ENCODE measurements at regions not wholly inside any gene's neighbourhood (a gene's known extent, or its start where the extent isn't known, plus 50 kb on each side); places are given as distances from the start of the nearest gene placed in this dataset.

DNA sequence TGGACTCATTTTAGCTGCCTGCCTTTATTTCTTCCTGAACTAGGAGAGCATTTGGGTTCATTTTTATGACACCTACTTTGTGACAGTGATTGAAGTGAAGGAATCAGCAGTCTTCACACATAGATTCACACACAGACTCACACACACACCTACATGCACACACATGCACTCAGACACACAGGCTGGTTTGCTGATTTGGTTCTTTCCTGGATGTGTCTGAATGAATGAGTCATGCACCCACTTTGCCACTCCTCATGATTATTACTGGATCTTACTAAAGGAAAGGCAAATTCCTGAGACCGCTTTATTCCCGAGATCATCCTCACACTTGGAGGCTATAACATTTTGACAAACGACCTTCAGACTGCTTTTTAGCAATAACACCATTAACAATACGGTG is 529.5 kb downstream of the AGTPBP1 start:
- Histone ChIP-seq H3K9me3 (ENCODE audit: low read length) (no peaks in the 10 kb centered on the region), H3K4me2 (ENCODE audit: low read length) (no peak overlapping the region), H3K4me3 (ENCODE audit: low read length) (no peak overlapping the region), H2AFZ (ENCODE audit: low read depth, low read length) (no peak overlapping the region), H3K9ac (ENCODE audit: low read length) (no peak overlapping the region), H3K27ac (ENCODE audit: low read length) (peak overlapping the region; percentile 30), H3K9me2 (ENCODE audit: insufficient read depth, low read length) (no peaks in the 10 kb centered on the region), H3F3A (ENCODE audit: insufficient read depth, low read length, poor library complexity, severe bottlenecking) (no peaks in the 10 kb centered on the region), H3K36me3 (ENCODE audit: insufficient read depth, low read length) (no peaks in the 10 kb centered on the region), H4K20me1 (ENCODE audit: insufficient read depth) (no peaks in the 10 kb centered on the region), H3K27me3 (ENCODE audit: insufficient read depth, low read depth, low read length) (no peaks in the 10 kb centered on the region), H3K79me2 (replicated peaks; ENCODE audit: insufficient read depth, low read length) (no peaks in the 10 kb centered on the region)
- TF ChIP-seq EP300 (conservative IDR thresholded peaks at IDR 0.05; ENCODE audit: poor library complexity, severe bottlenecking) (peak; percentile 45), EZH2 (IDR thresholded peaks at IDR 0.05; ENCODE audit: borderline replicate concordance, insufficient read depth, low read length, poor library complexity, severe bottlenecking) (no peak), POLR2AphosphoS5 (IDR thresholded peaks at IDR 0.05) (no peak)

DNA sequence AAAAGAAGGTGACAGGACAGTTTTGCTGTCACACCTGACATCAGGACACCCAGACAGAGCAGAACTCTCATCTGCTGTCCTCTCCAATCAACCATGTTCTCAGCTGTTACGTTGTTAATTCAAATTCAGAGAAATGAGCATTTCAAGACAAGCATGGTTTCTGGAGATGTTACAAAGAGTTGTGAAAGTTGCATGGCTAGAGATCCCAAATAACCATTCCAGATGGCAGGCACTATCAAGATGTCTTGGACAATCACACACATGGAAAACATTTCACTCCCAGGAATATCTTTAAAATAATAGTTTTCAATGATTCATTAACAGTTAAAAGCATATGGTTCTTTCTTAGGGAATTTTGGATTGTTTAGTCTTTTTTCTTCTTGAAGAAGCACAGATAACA is 533.1 kb downstream of the AGTPBP1 start:
- no peak overlapping the region for H3K27ac ChIP-seq (ENCODE audit: low read length)
- no peaks in the 10 kb centered on the region for H3K27me3 ChIP-seq (ENCODE audit: insufficient read depth, low read depth, low read length)
- no peaks in the 10 kb centered on the region for H4K20me1 ChIP-seq (ENCODE audit: insufficient read depth)
- H3K36me3 ChIP-seq (ENCODE audit: insufficient read depth, low read length): no peaks in the 10 kb centered on the region
- no peaks in the 10 kb centered on the region for H3K9me2 ChIP-seq (ENCODE audit: insufficient read depth, low read length)
- H3K4me3 ChIP-seq (ENCODE audit: low read length): no peak overlapping the region
- H3K9me3 ChIP-seq (ENCODE audit: low read length): no peaks in the 10 kb centered on the region
- no peaks in the 10 kb centered on the region for H3K79me2 ChIP-seq (replicated peaks; ENCODE audit: insufficient read depth, low read length)
- H3K9ac ChIP-seq (ENCODE audit: low read length): no peak overlapping the region
- TF ChIP-seq EP300 (conservative IDR thresholded peaks at IDR 0.05; ENCODE audit: poor library complexity, severe bottlenecking) (no peak), EZH2 (IDR thresholded peaks at IDR 0.05; ENCODE audit: borderline replicate concordance, insufficient read depth, low read length, poor library complexity, severe bottlenecking) (no peak), POLR2AphosphoS5 (IDR thresholded peaks at IDR 0.05) (no peak), TAF1 (IDR thresholded peaks at IDR 0.05; ENCODE audit: low read depth) (no peak), RAD21 (conservative IDR thresholded peaks at IDR 0.05) (no peak), SMC3 (conservative IDR thresholded peaks at IDR 0.05; ENCODE audit: poor library complexity) (no peak), MXI1 (conservative IDR thresholded peaks at IDR 0.05; ENCODE audit: poor library complexity, severe bottlenecking) (no peak)
- TF ChIP-seq, protein P1, sequence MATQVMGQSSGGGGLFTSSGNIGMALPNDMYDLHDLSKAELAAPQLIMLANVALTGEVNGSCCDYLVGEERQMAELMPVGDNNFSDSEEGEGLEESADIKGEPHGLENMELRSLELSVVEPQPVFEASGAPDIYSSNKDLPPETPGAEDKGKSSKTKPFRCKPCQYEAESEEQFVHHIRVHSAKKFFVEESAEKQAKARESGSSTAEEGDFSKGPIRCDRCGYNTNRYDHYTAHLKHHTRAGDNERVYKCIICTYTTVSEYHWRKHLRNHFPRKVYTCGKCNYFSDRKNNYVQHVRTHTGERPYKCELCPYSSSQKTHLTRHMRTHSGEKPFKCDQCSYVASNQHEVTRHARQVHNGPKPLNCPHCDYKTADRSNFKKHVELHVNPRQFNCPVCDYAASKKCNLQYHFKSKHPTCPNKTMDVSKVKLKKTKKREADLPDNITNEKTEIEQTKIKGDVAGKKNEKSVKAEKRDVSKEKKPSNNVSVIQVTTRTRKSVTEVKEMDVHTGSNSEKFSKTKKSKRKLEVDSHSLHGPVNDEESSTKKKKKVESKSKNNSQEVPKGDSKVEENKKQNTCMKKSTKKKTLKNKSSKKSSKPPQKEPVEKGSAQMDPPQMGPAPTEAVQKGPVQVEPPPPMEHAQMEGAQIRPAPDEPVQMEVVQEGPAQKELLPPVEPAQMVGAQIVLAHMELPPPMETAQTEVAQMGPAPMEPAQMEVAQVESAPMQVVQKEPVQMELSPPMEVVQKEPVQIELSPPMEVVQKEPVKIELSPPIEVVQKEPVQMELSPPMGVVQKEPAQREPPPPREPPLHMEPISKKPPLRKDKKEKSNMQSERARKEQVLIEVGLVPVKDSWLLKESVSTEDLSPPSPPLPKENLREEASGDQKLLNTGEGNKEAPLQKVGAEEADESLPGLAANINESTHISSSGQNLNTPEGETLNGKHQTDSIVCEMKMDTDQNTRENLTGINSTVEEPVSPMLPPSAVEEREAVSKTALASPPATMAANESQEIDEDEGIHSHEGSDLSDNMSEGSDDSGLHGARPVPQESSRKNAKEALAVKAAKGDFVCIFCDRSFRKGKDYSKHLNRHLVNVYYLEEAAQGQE (IDR thresholded peaks at IDR 0.05; ENCODE audit: borderline replicate concordance): no peak
- TF ChIP-seq, protein P2, sequence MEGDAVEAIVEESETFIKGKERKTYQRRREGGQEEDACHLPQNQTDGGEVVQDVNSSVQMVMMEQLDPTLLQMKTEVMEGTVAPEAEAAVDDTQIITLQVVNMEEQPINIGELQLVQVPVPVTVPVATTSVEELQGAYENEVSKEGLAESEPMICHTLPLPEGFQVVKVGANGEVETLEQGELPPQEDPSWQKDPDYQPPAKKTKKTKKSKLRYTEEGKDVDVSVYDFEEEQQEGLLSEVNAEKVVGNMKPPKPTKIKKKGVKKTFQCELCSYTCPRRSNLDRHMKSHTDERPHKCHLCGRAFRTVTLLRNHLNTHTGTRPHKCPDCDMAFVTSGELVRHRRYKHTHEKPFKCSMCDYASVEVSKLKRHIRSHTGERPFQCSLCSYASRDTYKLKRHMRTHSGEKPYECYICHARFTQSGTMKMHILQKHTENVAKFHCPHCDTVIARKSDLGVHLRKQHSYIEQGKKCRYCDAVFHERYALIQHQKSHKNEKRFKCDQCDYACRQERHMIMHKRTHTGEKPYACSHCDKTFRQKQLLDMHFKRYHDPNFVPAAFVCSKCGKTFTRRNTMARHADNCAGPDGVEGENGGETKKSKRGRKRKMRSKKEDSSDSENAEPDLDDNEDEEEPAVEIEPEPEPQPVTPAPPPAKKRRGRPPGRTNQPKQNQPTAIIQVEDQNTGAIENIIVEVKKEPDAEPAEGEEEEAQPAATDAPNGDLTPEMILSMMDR (IDR thresholded peaks at IDR 0.05; ENCODE audit: poor library complexity, severe bottlenecking): no peak
- no peaks in the 10 kb centered on the region for H3F3A ChIP-seq (ENCODE audit: insufficient read depth, low read length, poor library complexity, severe bottlenecking)
- no peak overlapping the region for H3K4me2 ChIP-seq (ENCODE audit: low read length)
- H2AFZ ChIP-seq (ENCODE audit: low read depth, low read length): no peak overlapping the region

GRCh38 chr9:85204176-85204575 is 534.6 kb downstream of the NTRK2 start:
- no peaks in the 10 kb centered on the region for H3K9me3 ChIP-seq (ENCODE audit: low read length)
- H3K27ac ChIP-seq (ENCODE audit: low read length): no peak overlapping the region
- TF ChIP-seq SMC3 (conservative IDR thresholded peaks at IDR 0.05; ENCODE audit: poor library complexity): no peak
- no peak for TF ChIP-seq RAD21 (conservative IDR thresholded peaks at IDR 0.05)

More at GRCh38 chr9:85204176-85204575, 534.6 kb downstream of the NTRK2 start:
- Histone ChIP-seq H3F3A (ENCODE audit: insufficient read depth, low read length, poor library complexity, severe bottlenecking) (no peaks in the 10 kb centered on the region), H3K9me2 (ENCODE audit: insufficient read depth, low read length) (no peaks in the 10 kb centered on the region), H2AFZ (ENCODE audit: low read depth, low read length) (no peak overlapping the region), H3K79me2 (replicated peaks; ENCODE audit: insufficient read depth, low read length) (no peaks in the 10 kb centered on the region), H3K27me3 (ENCODE audit: insufficient read depth, low read depth, low read length) (no peaks in the 10 kb centered on the region), H3K4me2 (ENCODE audit: low read length) (no peak overlapping the region), H3K36me3 (ENCODE audit: insufficient read depth, low read length) (no peaks in the 10 kb centered on the region), H3K9ac (ENCODE audit: low read length) (no peak overlapping the region), H3K4me3 (ENCODE audit: low read length) (no peak overlapping the region), H4K20me1 (ENCODE audit: insufficient read depth) (no peaks in the 10 kb centered on the region)
